Endothelial cell of umbilical vein (primary cell): ENCODE measurements at regions not wholly inside any gene's neighbourhood (a gene's known extent, or its start where the extent isn't known, plus 50 kb on each side); places are given as distances from the start of the nearest gene placed in this dataset.

ENCODE experiments used
- BruUV-seq: library from RNA; stranded (reverse); fragments of 400-500 nt; replicated peaks from 2 replicates; lab custom pipeline; 2021; lab: Mats Ljungman, UMichigan
- CTCF ChIA-PET: fragments of 300-600, 350-600 bp; sonication (Branson Sonifier 250); formaldehyde crosslinking; loops from one replicate; lab custom pipeline; 2021; ENCODE audit warnings: antibody characterized with exemption, inconsistent platforms; lab: Charles Lee
- POLR2A ChIA-PET: fragments of 300-600, 350-600 bp; sonication (Branson Sonifier 250); formaldehyde crosslinking; loops from one replicate; lab custom pipeline; 2021; ENCODE audit warnings: antibody characterized with exemption, inconsistent platforms; lab: Charles Lee
- DNase-seq: peaks from one replicate; pipeline ENCODE4 v3.0.0-alpha.2; 2011; ENCODE audit warnings: low read depth, low spot score
- FAIRE-seq: peaks from 2 replicates; lab custom pipeline; 2011; peaks lifted over from hg19 to GRCh38; lab: Jason Lieb, UNC
- H2AFZ ChIP-seq: 2 replicates; pipeline ENCODE4 v1.6.0; 2012; ENCODE audit warnings: low read depth, low read length, control low read depth, inconsistent platforms
- H3K27ac ChIP-seq: 2 replicates; pipeline ENCODE4 v1.5.1; 2011; ENCODE audit warnings: low read depth, mild to moderate bottlenecking, control low read depth, low read length, moderate library complexity; ENCODE audit not compliant: insufficient read depth
- H3K27me3 ChIP-seq, 2 experiments: 2 replicates each; pipeline versions ENCODE4 v1.6.0 to v1.6.1; 2011; ENCODE audit warnings: low read length in 2 of 2, mixed read lengths in 1 of 2; ENCODE audit not compliant: control insufficient read depth in 2 of 2, insufficient read depth in 2 of 2
- H3K36me3 ChIP-seq, 2 experiments: 2 replicates in 1 of 2; 3 replicates in 1 of 2; pipeline ENCODE4 v1.5.1; 2011; ENCODE audit warnings: low read length in 2 of 2, mild to moderate bottlenecking in 1 of 2, moderate library complexity in 1 of 2; ENCODE audit not compliant: control insufficient read depth in 2 of 2, insufficient read depth in 2 of 2; ENCODE audit errors: extremely low read depth in 1 of 2
- H3K4me1 ChIP-seq: 3 replicates; pipeline ENCODE4 v1.5.1; 2011; ENCODE audit warnings: mild to moderate bottlenecking, low read length; ENCODE audit not compliant: control insufficient read depth, insufficient read depth; ENCODE audit errors: extremely low read depth
- H3K4me2 ChIP-seq: 2 replicates; pipeline ENCODE4 v1.6.1; 2011; ENCODE audit warnings: low read length, control low read depth, mixed read lengths; ENCODE audit not compliant: insufficient read depth
- H3K4me3 ChIP-seq, 3 experiments: fragments of 200-600 bp in 1 of 3; sonication (generic), shearing (Covaris generic) in 1 of 3; replicated peaks in 1 of 3; 2 replicates each; pipeline ENCODE4 v1.5.1; 2011 to 2016; ENCODE audit warnings: control low read depth in 3 of 3, low read length in 3 of 3, mild to moderate bottlenecking in 2 of 3, inconsistent platforms in 1 of 3, low read depth in 1 of 3, moderate library complexity in 1 of 3; ENCODE audit not compliant: insufficient read depth in 1 of 3
- H3K79me2 ChIP-seq: 2 replicates; pipeline ENCODE4 v1.6.0; 2012; ENCODE audit warnings: low read length, inconsistent platforms; ENCODE audit not compliant: control insufficient read depth, insufficient read depth
- H3K9ac ChIP-seq: replicated peaks from 2 replicates; pipeline ENCODE3; 2011; ENCODE audit warnings: low read length, control low read depth; ENCODE audit not compliant: insufficient read depth; ENCODE audit errors: extremely low read depth
- H3K9me1 ChIP-seq: replicated peaks from 3 replicates; pipeline ENCODE4 v1.6.0; 2011; ENCODE audit warnings: mild to moderate bottlenecking, low read length; ENCODE audit not compliant: control insufficient read depth, insufficient read depth; ENCODE audit errors: extremely low read depth
- H3K9me3 ChIP-seq: replicated peaks from 2 replicates; pipeline ENCODE4 v1.5.1; 2012; ENCODE audit warnings: low read length, inconsistent platforms; ENCODE audit not compliant: control insufficient read depth, insufficient read depth
- H4K20me1 ChIP-seq: replicated peaks from 2 replicates; pipeline ENCODE3; 2011; ENCODE audit warnings: mild to moderate bottlenecking, low read length; ENCODE audit not compliant: control insufficient read depth, insufficient read depth; ENCODE audit errors: extremely low read depth
- EZH2 ChIP-seq: IDR thresholded peaks from 2 replicates; pipeline ENCODE4 v1.6.1; 2012; ENCODE audit warnings: borderline replicate concordance, low read depth, mild to moderate bottlenecking, moderate library complexity, low read length, inconsistent platforms; ENCODE audit not compliant: severe bottlenecking
- FOS ChIP-seq: IDR thresholded peaks from 2 replicates; pipeline ENCODE4 v1.6.1; 2011; ENCODE audit warnings: mild to moderate bottlenecking, low read length, moderate library complexity, borderline replicate concordance; ENCODE audit not compliant: insufficient read depth
- GATA2 ChIP-seq: IDR thresholded peaks from 2 replicates; pipeline ENCODE4 v1.7.0; 2011; ENCODE audit warnings: low read depth, mild to moderate bottlenecking, moderate library complexity, mixed read lengths, low read length; ENCODE audit not compliant: insufficient read length, insufficient read depth
- MYC ChIP-seq: IDR thresholded peaks from one replicate; pipeline ENCODE4 v1.6.1; 2011; ENCODE audit warnings: mild to moderate bottlenecking, low read depth, low read length
- POLR2A ChIP-seq: IDR thresholded peaks from 2 replicates; pipeline ENCODE4 v1.6.1; 2012; ENCODE audit warnings: low read depth, mild to moderate bottlenecking, control low read depth, low read length
- POLR2AphosphoS5 ChIP-seq: IDR thresholded peaks from 2 replicates; pipeline ENCODE4 v1.6.1; 2012; ENCODE audit warnings: low read depth, mild to moderate bottlenecking, control low read depth, low read length, moderate library complexity; ENCODE audit not compliant: insufficient read depth
- dilution Hi-C: fragments of 300-500 bp; cut with MboI; formaldehyde crosslinking; loops from one replicate; pipeline ENCODE4 v1.15.0; 2019; ENCODE audit warnings: low sequenced_read_pairs; ENCODE audit not compliant: extremely low pct_ligation_motif_present
- intact Hi-C: fragments of 100-400 bp; cut with micrococcal nuclease; formaldehyde crosslinking; loops from one replicate; pipeline ENCODE4 v1.10.0; 2022
- TF ChIP-seq, protein P1 (sequence below): IDR thresholded peaks from 2 replicates; pipeline ENCODE4 v1.6.1; 2011; ENCODE audit not compliant: insufficient read depth, insufficient read length
- TF ChIP-seq, protein P2 (sequence below), 2 donors: IDR thresholded peaks; 1 replicate in 1 of 2; 2 replicates in 1 of 2; pipeline ENCODE4 v1.5.1; 2011; ENCODE audit warnings: low read length in 2 of 2, mild to moderate bottlenecking in 2 of 2, moderate library complexity in 2 of 2, control low read depth in 1 of 2, inconsistent platforms in 1 of 2, low read depth in 1 of 2; ENCODE audit not compliant: insufficient read depth in 1 of 2; ENCODE audit errors: extremely low read depth in 1 of 2

DNA sequence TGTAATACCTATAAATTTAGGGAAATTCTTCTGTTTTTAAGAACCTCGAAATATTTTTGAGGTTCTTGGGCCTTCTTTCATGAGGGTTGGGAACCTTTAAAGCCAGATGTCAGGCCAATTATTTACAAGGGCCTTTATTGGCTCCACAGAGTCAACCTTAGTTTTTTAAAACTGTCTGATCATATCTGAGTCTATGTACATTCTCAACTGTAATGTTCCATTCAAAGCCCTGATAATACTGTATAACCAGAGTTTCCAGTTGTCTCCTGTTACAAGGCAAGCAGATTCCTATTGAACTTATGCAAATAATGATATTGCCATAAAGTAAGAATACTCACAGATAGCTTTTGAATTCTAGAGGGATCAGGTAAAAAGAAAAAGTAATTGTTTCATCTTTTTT, 545.5 kb downstream of the EPM2A start:
- Histone ChIP-seq H3K79me2 (no peaks in the 10 kb centered on the region), H3K4me3 (no peak overlapping the region), H3K4me2 (no peak overlapping the region), H3K36me3 (no peaks in the 10 kb centered on the region), H2AFZ (no peak overlapping the region), H3K4me1 (no peaks in the 10 kb centered on the region), H3K9me1 (no peaks in the 10 kb centered on the region), H3K27me3 (no peaks in the 10 kb centered on the region), H3K9me3 (no peaks in the 10 kb centered on the region), H3K27ac (no peak overlapping the region), H3K9ac (no peak overlapping the region), H4K20me1 (no peaks in the 10 kb centered on the region)
- TF ChIP-seq POLR2A (no peak), POLR2AphosphoS5 (no peak), MYC (no peak), GATA2 (no peak), EZH2 (no peak), FOS (no peak)
- TF ChIP-seq, protein P1, sequence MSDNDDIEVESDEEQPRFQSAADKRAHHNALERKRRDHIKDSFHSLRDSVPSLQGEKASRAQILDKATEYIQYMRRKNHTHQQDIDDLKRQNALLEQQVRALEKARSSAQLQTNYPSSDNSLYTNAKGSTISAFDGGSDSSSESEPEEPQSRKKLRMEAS: no peak
- TF ChIP-seq, protein P2, sequence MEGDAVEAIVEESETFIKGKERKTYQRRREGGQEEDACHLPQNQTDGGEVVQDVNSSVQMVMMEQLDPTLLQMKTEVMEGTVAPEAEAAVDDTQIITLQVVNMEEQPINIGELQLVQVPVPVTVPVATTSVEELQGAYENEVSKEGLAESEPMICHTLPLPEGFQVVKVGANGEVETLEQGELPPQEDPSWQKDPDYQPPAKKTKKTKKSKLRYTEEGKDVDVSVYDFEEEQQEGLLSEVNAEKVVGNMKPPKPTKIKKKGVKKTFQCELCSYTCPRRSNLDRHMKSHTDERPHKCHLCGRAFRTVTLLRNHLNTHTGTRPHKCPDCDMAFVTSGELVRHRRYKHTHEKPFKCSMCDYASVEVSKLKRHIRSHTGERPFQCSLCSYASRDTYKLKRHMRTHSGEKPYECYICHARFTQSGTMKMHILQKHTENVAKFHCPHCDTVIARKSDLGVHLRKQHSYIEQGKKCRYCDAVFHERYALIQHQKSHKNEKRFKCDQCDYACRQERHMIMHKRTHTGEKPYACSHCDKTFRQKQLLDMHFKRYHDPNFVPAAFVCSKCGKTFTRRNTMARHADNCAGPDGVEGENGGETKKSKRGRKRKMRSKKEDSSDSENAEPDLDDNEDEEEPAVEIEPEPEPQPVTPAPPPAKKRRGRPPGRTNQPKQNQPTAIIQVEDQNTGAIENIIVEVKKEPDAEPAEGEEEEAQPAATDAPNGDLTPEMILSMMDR (IDR thresholded peaks at IDR 0.05; ENCODE audit: extremely low read depth in 1 of 2, insufficient read depth in 1 of 2, low read depth in 1 of 2, low read length in 2 of 2): no peak
- no peak for FAIRE-seq
- dilution Hi-C loops: no loop called here
- ChIA-PET CTCF (no interaction called here), POLR2A (no interaction called here)
- intact Hi-C loops: no loop called here
- no peak for DNase-seq
- no TSS peak for BruUV-seq
